SK-N-SH (cell line): ENCODE measurements at regions not wholly inside any gene's neighbourhood (a gene's known extent, or its start where the extent isn't known, plus 50 kb on each side); places are given as distances from the start of the nearest gene placed in this dataset.
A peak's percentile ranks its signal among the peaks of the same experiment; 100 is the strongest.
"Not testable (repeated sequence)": the region's sequence is repeated elsewhere in the genome, so short reads cannot be mapped to it uniquely, and the experiment has no call there.

Source experiments
- CTCF ChIA-PET: fragments of 300-600, 350-600 bp; formaldehyde crosslinking; extraction: SDS; loops from one replicate; lab custom pipeline; 2021; lab: Yijun Ruan, JAX
- POLR2A ChIA-PET: fragments of 350-600 bp; sonication (Branson Sonifier 250); formaldehyde crosslinking; extraction: SDS; loops from one replicate; lab custom pipeline; 2020; ENCODE audit warnings: antibody characterized with exemption, inconsistent platforms; lab: Yijun Ruan, JAX
- DNase-seq: peaks from one replicate; pipeline ENCODE4 v3.0.0; 2012
- H2AFZ ChIP-seq: fragments of 200-600 bp; sonication (generic); 2 replicates; pipeline ENCODE4 v1.8.1; 2016; ENCODE audit warnings: antibody characterized with exemption, mild to moderate bottlenecking, low read depth
- H3F3A ChIP-seq: fragments of 200-600 bp; sonication (generic); replicated peaks from 2 replicates; pipeline ENCODE3; 2016; ENCODE audit warnings: antibody characterized with exemption, mild to moderate bottlenecking; ENCODE audit not compliant: insufficient read depth
- H3K27ac ChIP-seq, 2 experiments: fragments of 200-500 bp in 1 of 2; fragments of 200-600 bp in 1 of 2; sonication (Bioruptor generic) in 1 of 2; sonication (generic), shearing (Covaris generic) in 1 of 2; 2 replicates each; pipeline versions ENCODE4 v1.5.1 to v1.6.1; 2014 to 2016; ENCODE audit warnings: low read depth in 2 of 2, inconsistent platforms in 1 of 2, low read length in 1 of 2, mild to moderate bottlenecking in 1 of 2, mixed read lengths in 1 of 2
- H3K27me3 ChIP-seq: fragments of 200-600 bp; sonication (generic), shearing (Covaris generic); 2 replicates; pipeline ENCODE4 v1.6.1; 2016; ENCODE audit warnings: mixed run types; ENCODE audit not compliant: insufficient read depth
- H3K36me3 ChIP-seq, 2 experiments: fragments of 200-500 bp in 1 of 2; fragments of 200-600 bp in 1 of 2; sonication (Bioruptor generic) in 1 of 2; sonication (generic) in 1 of 2; replicated peaks in 1 of 2; 2 replicates each; pipeline versions ENCODE3 to v1.5.1; 2014 to 2016; ENCODE audit warnings: low read length in 1 of 2, mild to moderate bottlenecking in 1 of 2; ENCODE audit not compliant: insufficient read depth in 2 of 2, control insufficient read depth in 1 of 2
- H3K4me1 ChIP-seq, 2 experiments: fragments of 200-500 bp in 1 of 2; fragments of 200-600 bp in 1 of 2; sonication (Bioruptor generic) in 1 of 2; sonication (generic), shearing (Covaris generic) in 1 of 2; 2 replicates each; pipeline versions ENCODE4 v1.5.1 to v1.6.1; 2014 to 2016; ENCODE audit warnings: low read depth in 1 of 2, low read length in 1 of 2, mixed run types in 1 of 2; ENCODE audit not compliant: insufficient read depth in 2 of 2, control insufficient read depth in 1 of 2
- H3K4me2 ChIP-seq: fragments of 200-600 bp; sonication (generic), shearing (Covaris generic); 2 replicates; pipeline ENCODE4 v1.6.1; 2017; ENCODE audit warnings: mixed run types
- H3K4me3 ChIP-seq, 2 experiments: fragments of 200-500 bp in 1 of 2; fragments of 200-600 bp in 1 of 2; sonication (Bioruptor generic) in 1 of 2; sonication (generic), shearing (Covaris generic) in 1 of 2; 2 replicates each; pipeline versions ENCODE4 v1.5.1 to v1.8.1; 2014 to 2016; ENCODE audit warnings: low read depth in 2 of 2, inconsistent platforms in 1 of 2, low read length in 1 of 2, mild to moderate bottlenecking in 1 of 2, mixed read lengths in 1 of 2, moderate library complexity in 1 of 2
- H3K79me2 ChIP-seq: fragments of 200-600 bp; sonication (generic); 2 replicates; pipeline ENCODE4 v1.8.1; 2017; ENCODE audit warnings: mild to moderate bottlenecking; ENCODE audit not compliant: insufficient read depth
- H3K9ac ChIP-seq: fragments of 200-600 bp; sonication (generic); 2 replicates; pipeline ENCODE4 v1.6.1; 2017; ENCODE audit warnings: mixed run types
- H3K9me2 ChIP-seq: fragments of 200-600 bp; sonication (generic); 2 replicates; pipeline ENCODE4 v1.6.1; 2017; ENCODE audit warnings: mixed run types
- H3K9me3 ChIP-seq: fragments of 200-600 bp; sonication (generic); 2 replicates; pipeline ENCODE4 v1.6.1; 2017; ENCODE audit warnings: mixed run types, mild to moderate bottlenecking, moderate library complexity
- H4K20me1 ChIP-seq: fragments of 200-600 bp; sonication (generic); 2 replicates; pipeline ENCODE4 v1.6.1; 2017; ENCODE audit warnings: mild to moderate bottlenecking, mixed run types; ENCODE audit not compliant: insufficient read depth
- CTCF ChIP-seq: fragments of 200-600 bp; sonication (generic); IDR thresholded peaks from 2 replicates; pipeline ENCODE4 v1.6.1; 2017; ENCODE audit warnings: antibody characterized with exemption, mild to moderate bottlenecking, moderate library complexity
- FOXM1 ChIP-seq: IDR thresholded peaks from 2 replicates; pipeline ENCODE4 v1.4.0; 2012; ENCODE audit warnings: low read depth, mild to moderate bottlenecking
- GATA2 ChIP-seq: sonication (generic); formaldehyde crosslinking; IDR thresholded peaks from 2 replicates; pipeline ENCODE4 v1.5.0; 2020; ENCODE audit warnings: mild to moderate bottlenecking, missing genetic modification reagents
- IRF3 ChIP-seq: fragments of 150-350 bp; IDR thresholded peaks from 2 replicates; pipeline ENCODE4 v1.6.1; 2016; ENCODE audit warnings: mild to moderate bottlenecking, low read depth, low read length
- MAX ChIP-seq: IDR thresholded peaks from 2 replicates; pipeline ENCODE4 v1.4.0; 2012; ENCODE audit warnings: low read depth
- PBX3 ChIP-seq: IDR thresholded peaks from 2 replicates; pipeline ENCODE4; 2012
- RFX5 ChIP-seq: IDR thresholded peaks from 2 replicates; pipeline ENCODE4 v1.6.1; 2012; ENCODE audit warnings: mild to moderate bottlenecking, improper control_type of control experiment, low read length
- TEAD4 ChIP-seq: IDR thresholded peaks from 2 replicates; pipeline ENCODE4 v1.4.0; 2012; ENCODE audit warnings: mild to moderate bottlenecking, borderline replicate concordance; ENCODE audit not compliant: insufficient read depth
- ZBTB33 ChIP-seq: IDR thresholded peaks from 2 replicates; pipeline ENCODE4 v1.4.0; 2012; ENCODE audit warnings: low read depth, borderline replicate concordance
- WGBS: methylation state at CpG from one replicate; pipeline ENCODE4 v1.1.6; 2017; ENCODE audit warnings: low lambda C conversion rate; 5-methylcytosine and 5-hydroxymethylcytosine counted together

- ChIA-PET CTCF (no interaction called here), POLR2A (no interaction called here)
- no peak overlapping the region for H3K4me3 ChIP-seq
- no peak overlapping the region for H3K4me2 ChIP-seq
- TF ChIP-seq RFX5: no peak
- TF ChIP-seq GATA2 (CRISPR knock-in tag): no peak
- TF ChIP-seq IRF3: no peak
- TF ChIP-seq ZBTB33: no peak
- TF ChIP-seq MAX: no peak
- TF ChIP-seq TEAD4: no peak
- no peak for TF ChIP-seq PBX3
- TF ChIP-seq FOXM1: no peak
- TF ChIP-seq CTCF: no peak
- H3K9me3 ChIP-seq: no peaks in the 10 kb centered on the region
- H3K9me2 ChIP-seq: no peaks in the 10 kb centered on the region; the same call in 1 of the 2 replicates
- H3K36me3 ChIP-seq: no peaks in the 10 kb centered on the region
- no peaks in the 10 kb centered on the region for H3K79me2 ChIP-seq
- no peaks in the 10 kb centered on the region for H4K20me1 ChIP-seq
- H3F3A ChIP-seq: no peaks in the 10 kb centered on the region
- no peak overlapping the region for H3K27ac ChIP-seq
- H2AFZ ChIP-seq: no peak overlapping the region
- H3K27me3 ChIP-seq: no peaks in the 10 kb centered on the region
- no peak for DNase-seq
- no peaks in the 10 kb centered on the region for H3K4me1 ChIP-seq
- 74% methylated on average over 6 of the region's 6 CpGs for WGBS
- no peak overlapping the region for H3K9ac ChIP-seq
Observed at GRCh38 chr1:173367136-173367535, 110.0 kb upstream of the PRDX6 start.

GRCh38 chr1:173370586-173370985 is 106.5 kb upstream of the PRDX6 start:
- H3K4me1 ChIP-seq, H3K4me3 ChIP-seq, H3K36me3 ChIP-seq, H3K9me2 ChIP-seq, H3K9me3 ChIP-seq, CTCF ChIA-PET, POLR2A ChIA-PET, DNase-seq, H3F3A ChIP-seq, H3K27ac ChIP-seq, H3K9ac ChIP-seq, H4K20me1 ChIP-seq, H3K79me2 ChIP-seq, H3K4me2 ChIP-seq, H3K27me3 ChIP-seq: not testable (repeated sequence)
- WGBS: 58% methylated on average over 2 of the region's 3 CpGs
- H2AFZ ChIP-seq: 0 out of 2 replicates have a peak overlapping the region, but pooled peaks have one; percentile 29

GRCh38 chr1:173376065-173376464 is 101.1 kb upstream of the PRDX6 start:
- DNase-seq, H2AFZ ChIP-seq, H3K9me2 ChIP-seq, H3K4me2 ChIP-seq, H3K27me3 ChIP-seq, CTCF ChIA-PET, H3K4me1 ChIP-seq, H3K36me3 ChIP-seq, H4K20me1 ChIP-seq, H3F3A ChIP-seq, H3K27ac ChIP-seq, H3K4me3 ChIP-seq, H3K9ac ChIP-seq, POLR2A ChIA-PET, H3K79me2 ChIP-seq, H3K9me3 ChIP-seq: not testable (repeated sequence)
- WGBS: 30% methylated on average over 1 of the region's 1 CpG
